MM.1S (cell line): ENCODE measurements at regions not wholly inside any gene's neighbourhood (a gene's known extent, or its start where the extent isn't known, plus 50 kb on each side); places are given as distances from the start of the nearest gene placed in this dataset.

Experiments used
- DNase-seq: peaks from one replicate; pipeline ENCODE4 v3.0.0-alpha.2; 2015
- H2AFZ ChIP-seq: fragments of 300-600 bp; sonication (generic); 2 replicates; pipeline ENCODE4 v1.6.0; 2016; ENCODE audit warnings: antibody characterized with exemption, low read length
- H3F3A ChIP-seq: fragments of 300-600 bp; sonication (generic); 2 replicates; pipeline ENCODE4 v1.6.1; 2016; ENCODE audit warnings: mild to moderate bottlenecking, antibody characterized with exemption, low read length, moderate library complexity, mixed read lengths; ENCODE audit not compliant: insufficient read depth
- H3K27ac ChIP-seq: fragments of 300-600 bp; sonication (generic); 2 replicates; pipeline ENCODE4 v1.5.1; 2016; ENCODE audit warnings: mild to moderate bottlenecking, low read length
- H3K27me3 ChIP-seq: fragments of 300-600 bp; sonication (generic); replicated peaks from 2 replicates; pipeline ENCODE4 v1.6.0; 2016; ENCODE audit warnings: low read length; ENCODE audit not compliant: insufficient read depth
- H3K36me3 ChIP-seq: fragments of 300-600 bp; sonication (generic); replicated peaks from 2 replicates; pipeline ENCODE4 v1.6.1; 2016; ENCODE audit warnings: mild to moderate bottlenecking, low read length, mixed read lengths; ENCODE audit not compliant: insufficient read depth
- H3K4me1 ChIP-seq: fragments of 300-600 bp; sonication (generic); 2 replicates; pipeline ENCODE4 v1.6.1; 2016; ENCODE audit warnings: low read length, mixed read lengths
- H3K4me2 ChIP-seq: fragments of 300-600 bp; sonication (generic); 2 replicates; pipeline ENCODE4 v1.6.0; 2016; ENCODE audit warnings: low read depth, low read length
- H3K4me3 ChIP-seq: fragments of 300-600 bp; sonication (generic); 2 replicates; pipeline ENCODE4 v1.5.1; 2016; ENCODE audit warnings: low read length, mixed read lengths
- H3K79me2 ChIP-seq: fragments of 300-600 bp; sonication (generic); 2 replicates; pipeline ENCODE4 v1.6.1; 2016; ENCODE audit warnings: mixed run types, low read length, mixed read lengths
- H3K9ac ChIP-seq: fragments of 300-600 bp; sonication (generic); 2 replicates; pipeline ENCODE4 v1.6.1; 2016; ENCODE audit warnings: low read length, mixed read lengths
- H3K9me2 ChIP-seq: fragments of 300-600 bp; sonication (generic); replicated peaks from 2 replicates; pipeline ENCODE4 v1.6.1; 2016; ENCODE audit warnings: mild to moderate bottlenecking, low read length, mixed read lengths; ENCODE audit not compliant: insufficient read depth
- H3K9me3 ChIP-seq: fragments of 300-600 bp; sonication (generic); replicated peaks from 2 replicates; pipeline ENCODE4 v1.6.1; 2016; ENCODE audit warnings: mild to moderate bottlenecking, low read length, mixed read lengths; ENCODE audit not compliant: insufficient read depth
- H4K20me1 ChIP-seq: fragments of 300-600 bp; sonication (generic); 2 replicates; pipeline ENCODE4 v1.6.1; 2016; ENCODE audit warnings: mild to moderate bottlenecking, low read length, moderate library complexity, mixed read lengths; ENCODE audit not compliant: insufficient read depth
- EZH2 ChIP-seq: fragments of 300-600 bp; sonication (generic); optimal IDR thresholded peaks from 2 replicates; pipeline ENCODE3; 2017; ENCODE audit warnings: low read depth, mild to moderate bottlenecking, antibody characterized with exemption, low read length, mixed read lengths
- EZH2phosphoT487 ChIP-seq: fragments of 300-600 bp; sonication (generic); IDR thresholded peaks from 2 replicates; pipeline ENCODE4 v1.6.1; 2018; ENCODE audit warnings: antibody characterized with exemption, low read length
- TF ChIP-seq, protein P1 (sequence below): fragments of 300-600 bp; sonication (generic); IDR thresholded peaks from 2 replicates; pipeline ENCODE4 v1.5.1; 2016; ENCODE audit warnings: antibody characterized with exemption, low read length, mixed read lengths

DNA sequence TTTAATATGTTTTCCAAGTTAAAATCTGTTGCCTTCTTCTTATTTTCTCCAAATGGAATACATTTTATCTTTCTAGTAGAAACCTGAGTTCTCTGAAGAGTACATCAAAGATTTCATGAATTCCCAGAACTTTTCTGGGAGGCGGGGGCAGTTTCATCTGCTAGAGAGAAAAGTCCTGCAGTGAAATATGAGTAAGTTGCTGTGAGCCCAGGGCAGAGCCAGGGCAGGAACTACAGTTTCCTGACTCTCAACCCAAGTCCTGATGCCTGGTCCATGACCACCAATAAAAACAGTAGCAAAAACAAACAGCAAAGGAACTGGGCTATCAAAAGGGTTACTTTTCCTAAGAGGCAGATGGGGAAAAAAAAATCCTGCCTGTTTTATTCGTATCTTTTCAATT is 239.4 kb upstream of the CTSO start:
- peak overlapping the region; percentile 56; the same call in 1 of the 2 replicates for H3K4me2 ChIP-seq
- no peak for DNase-seq

DNA sequence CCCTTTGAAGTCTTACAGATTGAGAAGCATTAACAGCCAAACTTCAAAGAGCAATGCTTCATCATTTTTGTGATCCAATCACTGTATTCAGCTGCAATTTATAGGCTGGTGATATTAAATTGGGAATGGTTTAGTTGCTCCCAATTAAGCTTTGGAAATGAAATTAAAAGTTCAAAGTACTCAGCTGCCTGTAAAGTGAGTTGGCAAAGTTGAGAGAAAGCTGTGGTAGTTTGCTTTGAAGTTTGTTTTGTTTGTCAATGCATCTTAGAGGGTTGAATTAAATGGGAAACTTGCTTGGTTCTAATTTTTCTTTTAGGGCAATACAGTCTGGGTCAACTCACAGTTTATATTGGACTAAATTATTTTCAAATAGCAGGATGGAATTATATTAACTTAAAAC is 238.4 kb upstream of the CTSO start:
- DNase-seq = no peak
- H3K27ac ChIP-seq = no peak overlapping the region
- peaks cover 5% of the 10 kb centered on the region; the same call in 1 of the 2 replicates for H3F3A ChIP-seq
- H2AFZ ChIP-seq = no peak overlapping the region
- H3K27me3 ChIP-seq = no peaks in the 10 kb centered on the region
- no peaks in the 10 kb centered on the region for H3K9me3 ChIP-seq
- H3K9me2 ChIP-seq = no peaks in the 10 kb centered on the region
- peaks cover 20% of the 10 kb centered on the region for H3K4me1 ChIP-seq
- TF ChIP-seq, protein P1, sequence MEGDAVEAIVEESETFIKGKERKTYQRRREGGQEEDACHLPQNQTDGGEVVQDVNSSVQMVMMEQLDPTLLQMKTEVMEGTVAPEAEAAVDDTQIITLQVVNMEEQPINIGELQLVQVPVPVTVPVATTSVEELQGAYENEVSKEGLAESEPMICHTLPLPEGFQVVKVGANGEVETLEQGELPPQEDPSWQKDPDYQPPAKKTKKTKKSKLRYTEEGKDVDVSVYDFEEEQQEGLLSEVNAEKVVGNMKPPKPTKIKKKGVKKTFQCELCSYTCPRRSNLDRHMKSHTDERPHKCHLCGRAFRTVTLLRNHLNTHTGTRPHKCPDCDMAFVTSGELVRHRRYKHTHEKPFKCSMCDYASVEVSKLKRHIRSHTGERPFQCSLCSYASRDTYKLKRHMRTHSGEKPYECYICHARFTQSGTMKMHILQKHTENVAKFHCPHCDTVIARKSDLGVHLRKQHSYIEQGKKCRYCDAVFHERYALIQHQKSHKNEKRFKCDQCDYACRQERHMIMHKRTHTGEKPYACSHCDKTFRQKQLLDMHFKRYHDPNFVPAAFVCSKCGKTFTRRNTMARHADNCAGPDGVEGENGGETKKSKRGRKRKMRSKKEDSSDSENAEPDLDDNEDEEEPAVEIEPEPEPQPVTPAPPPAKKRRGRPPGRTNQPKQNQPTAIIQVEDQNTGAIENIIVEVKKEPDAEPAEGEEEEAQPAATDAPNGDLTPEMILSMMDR = no peak
- TF ChIP-seq EZH2phosphoT487 (no peak), EZH2 (no peak)
- no peak overlapping the region for H3K4me2 ChIP-seq
- no peak overlapping the region for H3K4me3 ChIP-seq
- H3K79me2 ChIP-seq = no peaks in the 10 kb centered on the region
- no peak overlapping the region for H3K9ac ChIP-seq
- no peaks in the 10 kb centered on the region for H3K36me3 ChIP-seq
- no peaks in the 10 kb centered on the region for H4K20me1 ChIP-seq

More for the DNA sequence above, 239.4 kb upstream of the CTSO start:
- Histone ChIP-seq H3K79me2 (no peaks in the 10 kb centered on the region), H3K4me3 (no peak overlapping the region), H3K9me2 (no peaks in the 10 kb centered on the region), H3K9me3 (no peaks in the 10 kb centered on the region), H4K20me1 (no peaks in the 10 kb centered on the region), H3K27me3 (no peaks in the 10 kb centered on the region), H3K27ac (no peak overlapping the region), H3K9ac (no peak overlapping the region), H3K4me1 (peaks cover 20% of the 10 kb centered on the region), H2AFZ (0 out of 2 replicates have a peak overlapping the region, but pooled peaks have one; percentile 46), H3K36me3 (no peaks in the 10 kb centered on the region), H3F3A (peaks cover 5% of the 10 kb centered on the region; the same call in 1 of the 2 replicates)
- TF ChIP-seq EZH2 (no peak), EZH2phosphoT487 (no peak)
- TF ChIP-seq, protein P1 = no peak

DNA sequence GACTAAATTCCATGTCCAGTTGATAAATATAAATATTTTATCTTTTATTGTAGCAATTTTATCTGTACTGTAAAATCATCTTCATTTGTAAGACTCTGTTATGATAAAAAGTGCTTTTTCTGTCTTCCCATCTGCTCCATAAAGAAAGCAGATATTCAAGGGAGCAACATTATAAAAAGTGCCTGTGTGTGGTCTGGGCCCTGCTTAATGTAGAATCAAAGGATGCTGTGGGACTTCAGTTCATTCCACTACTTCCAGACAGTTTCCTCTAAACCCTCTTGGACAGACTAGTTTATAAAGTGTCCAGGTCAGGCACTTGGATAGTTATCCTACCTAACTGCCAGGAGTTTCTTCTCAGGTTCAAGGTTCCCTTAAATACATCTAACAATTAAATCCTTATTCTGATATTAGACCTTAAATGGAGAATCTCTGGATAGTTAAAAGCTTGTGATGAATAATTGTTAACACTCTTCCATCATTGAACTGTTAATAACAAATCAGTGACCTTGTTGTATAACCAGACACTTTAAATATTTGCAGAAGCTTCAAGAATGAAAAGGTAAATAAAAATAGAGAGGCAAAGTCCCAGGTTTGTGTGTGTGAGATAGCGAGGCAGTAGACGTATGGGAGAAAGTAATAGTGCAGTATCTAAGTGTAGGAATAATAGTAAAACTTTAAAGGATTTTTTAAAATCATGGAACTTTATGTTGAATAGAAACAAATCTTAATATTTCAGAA is 237.5 kb upstream of the CTSO start:
- Histone ChIP-seq H3K9me3 (no peaks in the 10 kb centered on the region), H3K4me2 (no peak overlapping the region), H3K79me2 (no peaks in the 10 kb centered on the region), H3K27ac (no peak overlapping the region), H4K20me1 (no peaks in the 10 kb centered on the region), H3F3A (peaks cover 5% of the 10 kb centered on the region; the same call in 1 of the 2 replicates), H3K4me3 (no peak overlapping the region), H3K36me3 (no peaks in the 10 kb centered on the region), H3K9me2 (no peaks in the 10 kb centered on the region), H3K9ac (no peak overlapping the region), H3K4me1 (peaks cover 20% of the 10 kb centered on the region), H2AFZ (no peak overlapping the region), H3K27me3 (no peaks in the 10 kb centered on the region)
- DNase-seq = no peak
- no peak for TF ChIP-seq EZH2

DNA sequence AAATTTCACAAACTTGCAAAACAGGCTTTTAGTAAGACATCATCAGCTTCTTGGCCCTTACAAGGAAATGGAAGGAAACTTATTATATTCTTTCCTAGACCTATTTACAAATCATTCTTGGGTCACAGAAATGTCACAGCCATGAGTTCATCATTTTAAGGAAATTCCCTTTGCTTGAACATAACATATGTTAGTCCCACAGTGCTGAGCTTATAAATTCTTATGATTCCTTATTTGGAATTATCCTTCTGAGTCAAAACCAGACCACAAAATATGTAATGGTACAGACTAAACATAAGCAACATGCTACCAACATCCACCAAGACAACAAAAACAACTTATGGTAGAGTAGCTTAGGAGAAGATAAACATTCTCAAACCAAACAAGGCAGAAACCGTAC is 236.9 kb upstream of the CTSO start:
- Histone ChIP-seq H3K4me1 (peaks cover 20% of the 10 kb centered on the region), H3K4me3 (no peak overlapping the region), H3K9me3 (no peaks in the 10 kb centered on the region), H3K9ac (no peak overlapping the region), H3F3A (peaks cover 5% of the 10 kb centered on the region; the same call in 1 of the 2 replicates), H3K4me2 (no peak overlapping the region), H2AFZ (no peak overlapping the region), H3K27me3 (no peaks in the 10 kb centered on the region), H3K79me2 (no peaks in the 10 kb centered on the region), H3K9me2 (no peaks in the 10 kb centered on the region), H3K27ac (no peak overlapping the region), H4K20me1 (no peaks in the 10 kb centered on the region), H3K36me3 (no peaks in the 10 kb centered on the region)
- DNase-seq = no peak
- TF ChIP-seq EZH2phosphoT487 (no peak), EZH2 (no peak)
- TF ChIP-seq, protein P1 = no peak
